H1 (cell line): ENCODE measurements at regions not wholly inside any gene's neighbourhood (a gene's known extent, or its start where the extent isn't known, plus 50 kb on each side); places are given as distances from the start of the nearest gene placed in this dataset.

Experiments used
- BCL11A ChIP-seq, 2 experiments: IDR thresholded peaks; one replicate each; pipeline ENCODE4 v1.6.1; 2011; ENCODE audit warnings: low read depth in 2 of 2, low read length in 2 of 2, mild to moderate bottlenecking in 2 of 2
- E2F6 ChIP-seq: IDR thresholded peaks from 2 replicates; pipeline ENCODE4 v1.6.1; 2012; ENCODE audit warnings: inconsistent platforms
- EGR1 ChIP-seq: IDR thresholded peaks from 2 replicates; pipeline ENCODE4 v1.6.1; 2011; ENCODE audit warnings: low read depth, low read length, borderline replicate concordance
- FOSL1 ChIP-seq: IDR thresholded peaks from 2 replicates; pipeline ENCODE4 v1.6.1; 2011; ENCODE audit warnings: mild to moderate bottlenecking, low read depth, low read length, moderate library complexity; ENCODE audit not compliant: insufficient read depth
- JUND ChIP-seq: IDR thresholded peaks from 2 replicates; pipeline ENCODE4 v1.6.1; 2011; ENCODE audit warnings: mild to moderate bottlenecking, improper control_type of control experiment, low read length
- KDM5A ChIP-seq: fragments of 200-600 bp; IDR thresholded peaks from 2 replicates; pipeline ENCODE4 v1.7.1; 2012; ENCODE audit warnings: mild to moderate bottlenecking, low read length, inconsistent platforms, mixed read lengths
- RAD21 ChIP-seq, 2 experiments: IDR thresholded peaks in 1 of 2; conservative IDR thresholded peaks in 1 of 2; 2 replicates each; pipeline ENCODE4 v1.6.1; 2011; ENCODE audit warnings: low read depth in 2 of 2, low read length in 2 of 2, improper control_type of control experiment in 1 of 2, inconsistent platforms in 1 of 2, mild to moderate bottlenecking in 1 of 2, moderate library complexity in 1 of 2
- SP2 ChIP-seq: IDR thresholded peaks from 2 replicates; pipeline ENCODE4 v1.6.1; 2012; ENCODE audit warnings: mild to moderate bottlenecking, low read length, inconsistent platforms
- TCF12 ChIP-seq: IDR thresholded peaks from 2 replicates; pipeline ENCODE4 v1.6.1; 2011; ENCODE audit warnings: low read depth, mild to moderate bottlenecking, low read length

- TF ChIP-seq E2F6 (no peak), SP2 (no peak), BCL11A (IDR thresholded peaks at IDR 0.05; ENCODE audit: low read depth in 2 of 2, low read length in 2 of 2) (no peak), KDM5A (no peak), TCF12 (no peak), FOSL1 (no peak), JUND (no peak), RAD21 (IDR thresholded peaks at IDR 0.05 in 1 of 2, conservative IDR thresholded peaks at IDR 0.05 in 1 of 2; ENCODE audit: low read depth in 2 of 2, low read length in 2 of 2) (no peak), EGR1 (no peak)
These were observed 98.3 kb upstream of the CHL1 start (continued) for GRCh38 chr3:98259-98654.
